Lung (tissue), 11 donors: ENCODE measurements at regions not wholly inside any gene's neighbourhood (a gene's known extent, or its start where the extent isn't known, plus 50 kb on each side); places are given as distances from the start of the nearest gene placed in this dataset.

Experiments
- ATAC-seq: fragments of 200-7000 bp; cut with Tn5 transposase; one replicate; pipeline ENCODE4 v1.9.1; 2020; ENCODE audit warnings: moderate number of reproducible peaks; ENCODE audit not compliant: insufficient read depth, low FRiP score
- DNase-seq, 3 donors: peaks; one replicate each; pipeline ENCODE4 v3.0.0-alpha.2; 2013 to 2017
- H3K27ac ChIP-seq, 2 donors: one replicate each; pipeline ENCODE4 v1.5.1; 2013; ENCODE audit warnings: mild to moderate bottlenecking in 2 of 2, moderate library complexity in 2 of 2, control low read depth in 1 of 2, inconsistent platforms in 1 of 2, low read depth in 1 of 2, low read length in 1 of 2
- H3K27me3 ChIP-seq, 3 donors: one replicate each; pipeline ENCODE4 v1.5.1; 2013; ENCODE audit warnings: low read length in 2 of 3; ENCODE audit not compliant: control insufficient read depth in 3 of 3, insufficient read depth in 3 of 3
- H3K36me3 ChIP-seq, 4 donors: one replicate each; pipeline ENCODE4 v1.5.1; 2013; ENCODE audit warnings: low read length in 4 of 4, mild to moderate bottlenecking in 1 of 4, moderate library complexity in 1 of 4; ENCODE audit not compliant: control insufficient read depth in 4 of 4, insufficient read depth in 4 of 4
- H3K4me1 ChIP-seq, 5 donors: one replicate each; pipeline ENCODE4 v1.5.1; 2013; ENCODE audit warnings: low read length in 5 of 5, mild to moderate bottlenecking in 2 of 5, moderate library complexity in 1 of 5; ENCODE audit not compliant: control insufficient read depth in 5 of 5, insufficient read depth in 5 of 5
- H3K4me3 ChIP-seq: one replicate; pipeline ENCODE4 v1.5.1; 2013; ENCODE audit warnings: mild to moderate bottlenecking, control low read depth, moderate library complexity
- H3K9ac ChIP-seq, 2 donors: one replicate each; pipeline ENCODE4 v1.5.1; 2013; ENCODE audit warnings: low read length in 2 of 2, control low read depth in 1 of 2; ENCODE audit not compliant: insufficient read depth in 1 of 2
- H3K9me3 ChIP-seq, 4 donors: one replicate each; pipeline ENCODE4 v1.5.1; 2013; ENCODE audit warnings: low read length in 3 of 4, mild to moderate bottlenecking in 1 of 4, moderate library complexity in 1 of 4; ENCODE audit not compliant: control insufficient read depth in 4 of 4, insufficient read depth in 3 of 4
- WGBS, 2 donors: extraction: QIAGEN DNeasy Blood & Tissue Kit; methylation state at CpG; one replicate each; pipeline ENCODE4 v1.1.7; 2013; 5-methylcytosine and 5-hydroxymethylcytosine counted together
- TF ChIP-seq, protein P1 (sequence below): IDR thresholded peaks from 2 replicates; pipeline ENCODE4 v1.5.1; 2012; ENCODE audit warnings: mild to moderate bottlenecking; ENCODE audit errors: control extremely low read depth, extremely low read depth
- donor health status: control.
- donor health status: control.
- donor health status: Bipolar disorder and iron deficiency.
- donor health status: healthy.
- donor health status: DM: yes; HTN: yes; CAD: no.

DNA sequence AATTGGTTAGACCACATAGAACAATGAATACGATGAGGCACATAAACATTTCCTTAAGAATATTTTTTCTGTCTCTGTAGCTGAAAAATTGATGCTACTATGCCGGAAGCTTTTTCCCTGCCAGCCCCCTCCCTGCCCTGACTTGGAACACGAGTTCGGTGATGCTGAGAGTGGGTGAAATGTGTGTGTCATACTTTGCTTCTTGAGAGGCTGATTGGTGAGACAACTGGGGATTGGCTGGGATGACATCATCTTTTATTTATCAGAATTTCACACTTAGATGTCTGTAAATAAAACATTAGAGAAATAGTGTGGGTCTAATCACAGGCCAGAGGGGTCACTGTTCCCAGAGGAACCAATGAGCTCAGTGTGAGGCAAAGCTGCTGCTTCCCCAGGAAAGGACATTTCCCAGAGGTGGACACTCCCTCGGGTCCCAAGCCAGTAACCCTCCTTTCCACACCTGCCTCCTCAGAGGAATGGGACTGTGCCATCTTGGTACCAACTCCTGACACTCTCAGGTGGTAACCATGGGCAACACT is 195.4 kb upstream of the C1orf174 start:
- Histone ChIP-seq H3K9me3 (peaks cover 0 to 37% (median 5%) of the 10 kb centered on the region in 4 donors), H3K27me3 (peaks cover 0 to 2% (median 0%) of the 10 kb centered on the region in 3 donors), H3K4me1 (no peaks in the 10 kb centered on the region), H3K9ac (no peak overlapping the region), H3K36me3 (no peaks in the 10 kb centered on the region), H3K4me3 (no peak overlapping the region), H3K27ac (no peak overlapping the region)
- 74 to 86% methylated on average over 5 of the region's 5 CpGs for WGBS, 2 donors
- ATAC-seq, result no peak
- TF ChIP-seq, protein P1, sequence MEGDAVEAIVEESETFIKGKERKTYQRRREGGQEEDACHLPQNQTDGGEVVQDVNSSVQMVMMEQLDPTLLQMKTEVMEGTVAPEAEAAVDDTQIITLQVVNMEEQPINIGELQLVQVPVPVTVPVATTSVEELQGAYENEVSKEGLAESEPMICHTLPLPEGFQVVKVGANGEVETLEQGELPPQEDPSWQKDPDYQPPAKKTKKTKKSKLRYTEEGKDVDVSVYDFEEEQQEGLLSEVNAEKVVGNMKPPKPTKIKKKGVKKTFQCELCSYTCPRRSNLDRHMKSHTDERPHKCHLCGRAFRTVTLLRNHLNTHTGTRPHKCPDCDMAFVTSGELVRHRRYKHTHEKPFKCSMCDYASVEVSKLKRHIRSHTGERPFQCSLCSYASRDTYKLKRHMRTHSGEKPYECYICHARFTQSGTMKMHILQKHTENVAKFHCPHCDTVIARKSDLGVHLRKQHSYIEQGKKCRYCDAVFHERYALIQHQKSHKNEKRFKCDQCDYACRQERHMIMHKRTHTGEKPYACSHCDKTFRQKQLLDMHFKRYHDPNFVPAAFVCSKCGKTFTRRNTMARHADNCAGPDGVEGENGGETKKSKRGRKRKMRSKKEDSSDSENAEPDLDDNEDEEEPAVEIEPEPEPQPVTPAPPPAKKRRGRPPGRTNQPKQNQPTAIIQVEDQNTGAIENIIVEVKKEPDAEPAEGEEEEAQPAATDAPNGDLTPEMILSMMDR, result no peak
- no peak for DNase-seq

DNA sequence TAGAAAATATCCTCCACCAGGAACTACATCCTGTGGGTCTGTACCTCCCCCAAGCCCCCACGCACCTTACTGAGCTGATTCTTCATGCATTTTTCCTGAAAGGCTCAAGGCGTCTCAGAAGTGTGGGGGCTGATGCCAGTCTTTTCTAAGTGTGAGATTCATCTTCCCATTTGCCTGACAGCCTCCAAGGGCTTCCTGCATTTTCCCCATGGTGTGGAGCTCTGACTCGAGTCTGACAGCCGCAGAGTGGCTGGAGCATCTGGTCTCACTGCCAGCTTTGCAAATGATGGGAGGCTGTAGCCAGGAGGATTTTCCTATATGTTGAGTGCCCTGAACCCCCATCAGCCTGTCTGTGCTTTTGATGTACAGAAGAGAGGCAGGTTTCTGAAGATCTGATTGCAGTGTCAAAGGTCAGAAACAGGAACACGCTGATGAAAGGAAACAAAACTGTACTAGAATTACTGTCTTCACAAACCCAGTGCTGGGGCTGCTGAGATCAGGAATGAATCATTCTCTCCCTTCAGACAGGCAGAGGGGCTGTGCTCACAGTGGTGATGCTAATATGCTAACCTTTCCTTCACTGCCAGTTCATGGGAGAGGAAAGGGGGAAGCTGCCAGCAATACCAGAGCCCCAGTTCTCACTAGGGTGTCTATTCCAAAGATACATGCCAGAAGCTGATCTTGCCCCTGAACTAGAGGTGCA is 201.5 kb upstream of the C1orf174 start:
- no peak overlapping the region for H3K27ac ChIP-seq
- H3K4me1 ChIP-seq, result no peaks in the 10 kb centered on the region
- DNase-seq (no peak), ATAC-seq (no peak)
- peaks cover 0 to 14% (median 3%) of the 10 kb centered on the region in 4 donors for H3K9me3 ChIP-seq
- no peaks in the 10 kb centered on the region for H3K36me3 ChIP-seq
- TF ChIP-seq, protein P1, result no peak
- peaks cover 0 to 2% (median 2%) of the 10 kb centered on the region in 3 donors for H3K27me3 ChIP-seq
- no peak overlapping the region for H3K4me3 ChIP-seq
- 25 to 41% methylated on average over 5 of the region's 5 CpGs for WGBS, 2 donors
- no peak overlapping the region for H3K9ac ChIP-seq

DNA sequence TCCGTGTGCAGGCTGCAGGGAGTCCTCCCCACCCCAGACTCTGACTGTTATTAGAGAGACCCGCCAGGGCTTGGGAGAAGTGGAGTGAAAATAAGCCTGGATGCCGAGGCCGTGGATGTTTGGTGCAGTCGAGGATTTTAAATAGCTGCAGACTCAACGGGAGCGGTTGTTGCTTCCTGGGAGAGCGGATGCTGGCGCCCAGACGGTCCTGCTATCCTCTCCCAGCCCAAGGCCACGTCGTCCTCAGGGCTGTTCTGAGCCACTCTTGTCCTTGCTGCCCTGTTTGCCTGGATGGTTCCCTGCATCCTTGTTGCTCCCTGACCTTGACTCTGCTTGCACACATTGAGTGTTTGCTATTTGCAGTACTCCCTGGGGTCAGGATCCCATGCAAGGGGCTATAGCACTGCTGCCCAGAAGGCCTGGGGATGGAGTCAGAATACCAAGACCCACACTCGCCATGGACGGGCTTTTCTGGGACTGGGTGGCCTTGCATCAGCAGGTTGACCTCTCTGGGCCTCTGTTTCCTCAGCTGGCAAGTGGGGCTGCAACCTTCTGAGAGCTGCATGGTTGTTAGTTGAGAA is 205.3 kb upstream of the C1orf174 start:
- H3K36me3 ChIP-seq, result no peaks in the 10 kb centered on the region
- H3K4me1 ChIP-seq, result peaks cover 0 to 10% (median 0%) of the 10 kb centered on the region in 5 donors
- ATAC-seq, result no peak
- H3K27me3 ChIP-seq, result peaks cover 0 to 11% (median 1%) of the 10 kb centered on the region in 3 donors
- no peak for DNase-seq
- H3K4me3 ChIP-seq, result no peak overlapping the region
- no peak overlapping the region for H3K9ac ChIP-seq
- H3K9me3 ChIP-seq, result peaks cover 0 to 4% (median 1%) of the 10 kb centered on the region in 4 donors
- no peak overlapping the region for H3K27ac ChIP-seq
- TF ChIP-seq, protein P1, result no peak
- WGBS, 2 donors, result 74 to 85% methylated on average over 14 of the region's 14 CpGs
